ENCODE measurements at regions not wholly inside any gene's neighbourhood (a gene's known extent, or its start where the extent isn't known, plus 50 kb on each side); places are given as distances from the start of the nearest gene placed in this dataset.
"Not testable (repeated sequence)": the region's sequence is repeated elsewhere in the genome, so short reads cannot be mapped to it uniquely, and the experiment has no call there.

GRCh38 chr2:89145342-89145741, 453.9 kb downstream of the RPIA start:
- not testable (repeated sequence) for DNase-seq (ENCODE audit: low spot score)

DNA sequence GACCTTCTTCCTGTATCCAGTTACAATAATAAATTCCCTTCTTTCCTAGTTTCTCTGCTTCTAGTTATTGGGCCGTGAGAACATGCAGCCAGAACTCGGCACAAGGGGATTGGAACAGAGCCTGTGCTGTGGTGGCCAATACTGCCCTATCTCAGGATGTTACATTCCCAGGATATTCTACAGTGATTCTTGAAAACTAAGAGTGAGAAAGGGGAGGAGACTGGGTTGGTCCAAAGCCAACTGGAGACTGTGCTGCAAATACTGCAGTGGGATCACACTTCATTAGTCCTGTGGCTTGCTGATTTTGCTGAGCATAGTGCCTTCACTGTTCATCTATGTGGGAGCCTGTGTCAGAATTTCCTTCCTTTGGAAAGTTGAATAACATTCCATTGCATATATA, 456.8 kb downstream of the RPIA start:
- DNase-seq (ENCODE audit: low spot score) = not testable (repeated sequence)

GRCh38 chr2:89151699-89152098, 460.2 kb downstream of the RPIA start:
- DNase-seq (ENCODE audit: low spot score) = not testable (repeated sequence)

DNA sequence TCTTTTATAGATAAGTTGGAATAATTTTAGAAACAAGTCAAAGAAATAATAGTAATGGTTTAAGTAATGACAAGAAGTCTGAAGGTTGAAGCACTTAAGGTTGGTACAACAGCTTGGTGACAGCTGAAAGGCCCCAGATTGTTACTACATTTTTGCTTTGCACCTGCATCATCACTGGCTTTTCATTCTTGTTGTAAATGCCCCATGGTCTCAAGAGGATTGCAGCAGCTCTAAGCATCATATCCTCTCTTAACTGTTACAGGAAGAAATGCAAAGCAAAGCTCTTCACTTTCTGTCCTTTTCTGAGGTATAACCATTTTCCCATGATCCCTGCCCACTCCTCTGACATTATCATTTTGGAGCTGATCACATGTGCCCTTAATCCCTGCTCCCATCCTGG, 461.0 kb downstream of the RPIA start:
- DNase-seq (ENCODE audit: low spot score) = not testable (repeated sequence)

GRCh38 chr2:89153210-89153609, 461.7 kb downstream of the RPIA start:
- not testable (repeated sequence) for DNase-seq (ENCODE audit: low spot score)

GRCh38 chr2:89154247-89154682, 462.8 kb downstream of the RPIA start:
- DNase-seq (ENCODE audit: low spot score) = not testable (repeated sequence)

- not testable (repeated sequence) for DNase-seq (ENCODE audit: low spot score)
Measured at GRCh38 chr2:89160306-89160705, 468.8 kb downstream of the RPIA start.

- not testable (repeated sequence) for DNase-seq (ENCODE audit: low spot score)
Measured at GRCh38 chr2:89161626-89162025, 470.2 kb downstream of the RPIA start.

DNA sequence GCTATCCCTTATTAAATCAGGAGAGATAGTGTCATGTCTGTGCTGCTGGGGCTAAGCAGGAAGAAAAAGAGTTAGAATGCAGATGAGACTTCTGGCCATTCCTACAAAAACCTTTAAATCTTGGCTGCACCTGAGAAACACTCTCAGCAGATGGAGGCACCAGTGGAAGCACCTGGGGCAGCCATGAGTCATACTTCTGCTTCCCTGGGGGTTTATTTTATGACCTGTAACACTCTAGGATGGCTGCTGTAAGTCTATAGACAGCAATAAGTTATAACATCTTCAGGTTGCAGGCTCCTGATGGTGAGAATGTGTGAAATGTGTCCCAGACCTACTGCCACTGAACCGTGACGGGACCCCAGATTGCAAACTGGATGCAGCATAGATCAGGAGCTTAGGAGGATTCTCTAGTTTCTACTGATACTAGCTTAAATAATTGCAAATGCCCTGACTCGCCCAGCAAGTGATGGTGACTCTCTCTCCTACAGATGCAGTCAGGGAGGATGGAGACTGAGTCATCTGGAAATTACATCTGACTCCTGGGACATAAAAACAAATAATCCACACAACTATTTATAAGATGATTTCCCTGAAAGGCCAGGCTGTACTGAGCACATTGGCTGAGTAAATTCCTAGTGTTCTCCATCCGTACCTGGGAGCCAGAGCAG, 479.2 kb downstream of the RPIA start:
- not testable (repeated sequence) for DNase-seq (ENCODE audit: low spot score)

DNA sequence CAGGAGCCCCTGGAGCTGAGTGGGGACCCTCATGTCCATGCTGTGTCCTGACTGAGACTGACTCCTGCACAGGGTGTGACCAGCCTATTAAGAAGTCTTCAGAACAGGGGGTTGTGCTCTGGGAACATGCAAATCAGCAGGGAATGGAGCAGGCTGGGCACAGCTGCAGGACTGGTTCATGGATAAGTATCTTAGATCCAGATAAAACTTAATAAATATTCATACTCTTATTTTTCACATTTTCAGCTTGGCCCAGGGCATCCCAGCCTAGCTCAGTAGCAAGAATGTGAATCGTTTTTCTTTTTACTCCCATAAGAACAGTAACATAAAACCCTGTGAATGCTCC, 479.7 kb downstream of the RPIA start:
- DNase-seq (ENCODE audit: low spot score) = not testable (repeated sequence)

GRCh38 chr2:89177004-89177403, 485.5 kb downstream of the RPIA start:
- not testable (repeated sequence) for DNase-seq (ENCODE audit: low spot score)

DNA sequence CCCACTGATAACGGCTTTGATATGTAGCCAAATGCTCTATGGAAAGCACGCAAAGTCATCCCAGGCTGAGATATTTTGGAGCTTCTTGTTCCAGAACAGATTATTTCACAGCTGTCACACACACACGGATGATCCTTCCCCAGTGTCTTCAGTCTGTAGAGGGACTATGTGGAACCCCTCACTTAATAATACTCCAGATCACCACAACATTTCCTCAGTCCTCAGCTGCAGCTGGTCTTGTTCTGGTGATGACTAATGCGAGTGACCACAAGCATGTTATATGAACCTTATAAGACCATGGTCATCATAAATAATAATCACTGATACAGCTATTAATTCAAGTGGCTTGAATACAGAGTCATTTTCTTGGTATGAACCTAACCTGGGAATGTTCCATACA, 490.7 kb downstream of the RPIA start:
- not testable (repeated sequence) for DNase-seq (ENCODE audit: low spot score)

- DNase-seq (ENCODE audit: low spot score) = not testable (repeated sequence)
Measured at GRCh38 chr2:89184746-89185145, 493.3 kb downstream of the RPIA start.

- DNase-seq (ENCODE audit: low spot score) = not testable (repeated sequence)
Measured at GRCh38 chr2:89195636-89196251, 504.3 kb downstream of the RPIA start.

GRCh38 chr2:89196719-89197118, 505.2 kb downstream of the RPIA start:
- not testable (repeated sequence) for DNase-seq (ENCODE audit: low spot score)

GRCh38 chr2:89198026-89198425, 506.6 kb downstream of the RPIA start:
- DNase-seq (ENCODE audit: low spot score) = not testable (repeated sequence)

- DNase-seq (ENCODE audit: low spot score) = not testable (repeated sequence)
Measured at GRCh38 chr2:89199453-89200246, 508.2 kb downstream of the RPIA start.

- not testable (repeated sequence) for DNase-seq (ENCODE audit: low spot score)
Measured at GRCh38 chr2:89200247-89200527, 508.7 kb downstream of the RPIA start.

DNA sequence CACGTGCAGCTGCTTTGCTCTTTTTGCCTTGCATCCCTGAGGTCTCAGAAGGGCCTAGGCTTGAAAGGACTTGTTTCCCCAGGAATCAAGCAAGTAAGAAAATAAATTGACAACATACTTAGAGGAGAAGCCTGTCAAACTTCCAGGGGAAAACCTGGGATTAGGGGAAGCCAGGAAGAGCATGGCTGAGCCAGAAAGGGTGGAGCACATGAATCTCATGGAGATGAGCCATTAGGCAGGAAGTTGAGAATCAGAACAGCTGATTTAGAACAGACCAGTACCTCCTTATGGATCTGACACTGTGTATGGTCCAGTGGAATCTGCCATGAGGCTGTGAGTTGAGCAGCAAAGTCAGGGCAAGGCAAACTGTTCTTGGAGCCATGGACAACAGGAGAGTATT, 511.0 kb downstream of the RPIA start:
- DNase-seq (ENCODE audit: low spot score) = not testable (repeated sequence)

DNA sequence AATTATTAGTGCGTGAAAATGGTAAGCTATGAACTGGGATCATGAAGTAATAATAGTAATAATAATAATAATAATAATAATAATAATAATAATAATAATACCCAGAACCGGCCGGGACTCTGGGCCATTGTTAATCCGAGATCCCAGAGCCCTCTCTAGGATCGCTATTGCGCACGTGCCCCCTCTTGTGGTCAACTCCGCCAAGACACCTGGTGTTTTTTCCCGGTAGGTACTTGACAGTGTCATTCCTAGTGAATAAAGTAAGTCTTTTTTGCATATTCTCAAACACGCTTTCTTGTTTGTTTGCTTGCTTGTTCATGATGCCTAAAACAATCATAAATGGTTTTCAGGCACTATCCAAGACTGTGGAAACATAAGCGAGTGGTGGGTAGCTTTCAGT, 513.7 kb downstream of the RPIA start:
- not testable (repeated sequence) for DNase-seq (ENCODE audit: low spot score)

- DNase-seq (ENCODE audit: low spot score) = not testable (repeated sequence)
Measured at GRCh38 chr2:89208144-89208932, 516.9 kb downstream of the RPIA start.

GRCh38 chr2:89213151-89213550, 521.7 kb downstream of the RPIA start:
- not testable (repeated sequence) for DNase-seq (ENCODE audit: low spot score)

Measured in SK-N-DZ (cell line).